ENCODE measurements at regions not wholly inside any gene's neighbourhood (a gene's known extent, or its start where the extent isn't known, plus 50 kb on each side); places are given as distances from the start of the nearest gene placed in this dataset.

DNA sequence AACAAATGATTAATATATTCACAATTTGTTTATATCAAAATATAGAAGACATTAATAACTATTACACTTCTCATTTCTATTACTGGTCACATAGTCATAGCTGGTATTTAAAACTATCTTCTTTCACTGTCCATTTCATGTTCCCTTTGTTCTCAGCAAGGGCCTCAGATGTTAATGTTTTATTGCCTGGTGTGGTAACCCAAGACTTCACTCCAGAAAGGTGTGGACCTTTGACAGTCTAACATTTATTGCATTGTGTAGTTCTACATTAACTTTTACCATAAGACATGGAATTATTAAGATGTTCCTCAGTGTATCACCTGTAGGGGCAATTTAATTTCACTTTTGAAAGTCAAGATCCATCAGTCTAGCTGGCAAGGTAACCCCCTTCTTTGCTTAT, 691.3 kb downstream of the SQOR start:
- no peak for DNase-seq

GRCh38 chr15:46328821-46329220, 694.0 kb downstream of the SQOR start:
- no peak for DNase-seq

DNA sequence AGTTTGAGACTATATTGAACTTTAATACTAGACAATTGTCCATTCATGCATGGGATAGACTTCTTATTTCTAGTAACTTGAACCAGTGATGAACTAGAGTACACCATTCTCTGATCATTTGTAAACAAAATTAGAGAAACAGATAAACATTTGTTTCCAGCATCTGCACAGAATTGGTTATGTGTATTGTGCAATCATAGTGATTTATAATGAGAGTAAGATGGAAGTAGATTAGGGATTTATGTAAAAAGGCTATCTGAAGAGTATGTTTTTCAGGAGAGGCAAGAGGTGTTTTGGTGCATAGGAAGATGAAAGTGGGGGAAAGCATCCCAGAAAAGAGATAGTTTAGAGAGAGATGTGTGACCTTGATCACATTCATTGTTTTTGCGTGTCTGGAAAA, 695.0 kb downstream of the SQOR start:
- DNase-seq: no peak

- DNase-seq: no peak
Measured at GRCh38 chr15:46331546-46331945, 696.7 kb downstream of the SQOR start.

DNA sequence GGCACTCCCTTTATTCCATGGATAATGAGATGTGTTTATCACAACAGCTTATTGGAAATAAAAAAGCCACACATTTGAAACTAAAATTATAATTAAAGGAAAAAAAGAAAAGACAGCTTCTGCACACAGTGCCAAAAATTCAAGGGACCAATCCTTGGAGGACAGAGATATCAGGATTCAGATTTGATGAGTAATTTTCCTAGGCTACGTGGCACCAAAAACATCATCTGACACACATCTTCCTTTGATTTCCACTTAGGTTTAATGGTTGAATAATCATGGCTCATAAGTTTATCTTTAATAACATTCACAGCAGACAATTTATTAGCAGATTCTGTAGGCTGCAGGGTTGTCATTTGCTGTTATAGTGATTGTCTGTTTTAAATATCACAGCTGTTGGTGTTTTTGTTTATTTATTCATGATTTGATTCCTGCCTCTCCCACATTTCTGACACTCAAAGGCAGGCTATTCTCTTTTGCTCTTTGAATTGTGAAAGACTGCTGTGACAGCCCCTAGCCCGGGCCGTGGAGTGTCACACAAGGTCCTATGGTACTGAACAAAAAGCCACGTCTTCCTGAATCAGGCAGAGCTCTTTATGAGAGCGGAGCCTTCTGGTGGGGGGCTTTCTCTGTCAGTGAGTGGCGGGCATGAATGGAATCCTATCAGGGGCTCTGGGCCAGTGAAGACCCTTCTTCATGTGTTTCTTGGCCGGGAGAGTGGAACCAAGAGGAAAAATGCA, 708.5 kb downstream of the SQOR start:
- DNase-seq: no peak

DNA sequence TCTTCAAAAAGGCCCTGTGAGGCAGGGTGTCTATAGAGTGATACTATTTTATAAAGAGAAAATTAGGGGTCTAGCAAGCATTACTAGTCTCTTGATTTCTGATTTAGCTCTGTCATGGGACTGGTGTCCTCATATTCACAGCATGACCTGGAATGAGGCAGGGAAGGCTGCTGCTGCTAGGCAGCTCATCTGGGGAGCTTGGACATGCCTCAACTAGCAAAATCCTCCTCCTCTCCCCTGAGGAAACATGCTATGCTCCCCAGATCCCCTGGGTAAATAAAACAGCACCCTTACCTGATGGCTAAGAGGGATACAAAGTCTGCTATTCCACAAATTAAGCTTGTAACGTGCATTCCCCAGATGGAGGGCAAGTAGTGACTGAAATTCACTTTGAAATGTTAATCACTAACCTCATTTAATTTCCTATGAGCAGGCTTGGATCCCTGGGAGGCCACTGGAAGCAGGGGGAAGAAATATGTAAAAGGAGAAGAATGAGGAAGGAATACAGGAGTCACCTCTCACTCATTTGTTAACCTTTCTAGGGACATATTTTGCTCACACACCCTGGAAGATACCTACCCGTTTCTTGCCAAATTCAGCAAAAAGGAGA, 709.4 kb downstream of the SQOR start:
- DNase-seq: no peak

DNA sequence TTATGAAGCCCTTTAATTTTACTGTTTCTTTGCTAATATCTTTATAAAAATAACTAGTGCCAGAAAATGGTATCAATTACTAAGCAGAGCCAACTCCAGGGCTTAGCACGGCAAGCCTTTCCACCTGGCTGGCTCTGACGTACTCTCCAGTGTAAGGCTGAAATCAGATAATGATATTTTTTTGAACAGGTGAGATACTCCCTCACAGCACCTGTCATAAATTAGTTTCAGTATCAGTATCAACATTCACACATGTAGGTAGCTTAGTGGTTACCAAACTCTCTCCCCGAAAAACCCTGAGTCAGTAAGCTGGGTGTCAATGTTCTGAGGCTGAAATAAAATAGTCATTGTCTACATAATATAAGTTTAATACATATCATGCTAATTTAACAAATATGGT, 710.1 kb downstream of the SQOR start:
- DNase-seq: no peak

- no peak for DNase-seq
Measured at GRCh38 chr15:46354443-46354842, 719.6 kb downstream of the SQOR start.

- no peak for DNase-seq
Measured at GRCh38 chr15:46365572-46365971, 730.7 kb downstream of the SQOR start.

GRCh38 chr15:46366360-46367007, 731.7 kb downstream of the SQOR start:
- no peak for DNase-seq

- DNase-seq: no peak
Measured at GRCh38 chr15:46383978-46384377, 749.1 kb downstream of the SQOR start.

DNA sequence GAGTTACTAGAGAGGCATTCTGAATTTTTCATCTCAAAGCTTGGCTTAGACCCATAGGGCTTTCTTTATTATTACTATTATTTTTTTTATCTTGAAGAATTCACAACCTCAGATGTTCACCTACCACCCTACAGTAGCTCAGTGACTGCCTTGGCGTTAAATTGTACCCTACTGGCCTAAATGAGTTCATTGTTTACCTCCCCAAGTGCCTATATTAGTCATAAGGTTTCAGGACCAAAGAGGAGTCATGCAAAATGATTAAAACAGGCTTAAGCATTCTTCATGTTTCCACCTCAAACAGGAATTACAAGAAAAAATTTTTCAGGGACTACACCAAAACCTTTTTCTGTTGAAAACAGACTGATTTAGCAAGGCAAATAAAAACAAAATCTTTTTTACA, 751.5 kb downstream of the SQOR start:
- DNase-seq: no peak

GRCh38 chr15:46389739-46390138, 754.9 kb downstream of the SQOR start:
- no peak for DNase-seq

DNA sequence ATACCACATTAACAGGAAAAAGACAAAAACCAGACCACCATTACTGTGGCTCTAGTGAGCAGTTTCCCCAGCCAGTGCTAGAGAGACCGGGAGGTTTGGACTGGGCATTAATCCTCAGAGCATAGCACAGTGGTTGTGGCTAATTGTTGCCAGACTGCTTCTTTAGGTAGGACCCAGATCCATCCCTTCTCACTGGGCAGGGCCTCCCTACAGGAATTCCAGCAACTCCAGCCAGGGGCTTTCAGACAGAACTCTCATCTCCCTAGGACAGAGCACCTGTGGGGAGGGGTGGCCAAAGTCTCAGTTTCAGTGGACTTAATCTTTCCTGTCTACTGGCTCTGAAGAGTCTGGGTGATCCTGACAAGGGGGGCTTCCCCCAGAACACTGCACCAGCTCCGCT, 759.6 kb downstream of the SQOR start:
- no peak for DNase-seq

DNA sequence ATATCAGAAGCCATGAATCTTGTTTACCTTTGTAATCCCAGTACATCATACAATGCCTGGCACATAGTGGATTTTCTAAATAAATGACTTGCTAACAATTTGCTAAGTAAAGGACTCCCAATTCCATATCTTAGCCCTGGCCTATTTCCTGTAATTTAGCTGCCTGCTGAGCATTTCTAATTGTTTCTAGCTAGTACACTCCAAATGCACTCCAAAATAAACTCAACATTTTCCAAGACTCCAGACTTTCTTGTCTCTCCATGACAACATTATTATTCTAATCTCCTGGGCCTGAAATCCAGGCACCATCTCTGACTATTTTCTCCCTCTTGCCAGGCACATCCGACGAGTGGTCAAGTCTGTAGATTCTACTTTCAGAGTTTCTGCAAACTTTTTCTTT, 773.5 kb downstream of the SQOR start:
- no peak for DNase-seq

- DNase-seq: no peak
Measured at GRCh38 chr15:46409841-46410301, 775.0 kb downstream of the SQOR start.

DNA sequence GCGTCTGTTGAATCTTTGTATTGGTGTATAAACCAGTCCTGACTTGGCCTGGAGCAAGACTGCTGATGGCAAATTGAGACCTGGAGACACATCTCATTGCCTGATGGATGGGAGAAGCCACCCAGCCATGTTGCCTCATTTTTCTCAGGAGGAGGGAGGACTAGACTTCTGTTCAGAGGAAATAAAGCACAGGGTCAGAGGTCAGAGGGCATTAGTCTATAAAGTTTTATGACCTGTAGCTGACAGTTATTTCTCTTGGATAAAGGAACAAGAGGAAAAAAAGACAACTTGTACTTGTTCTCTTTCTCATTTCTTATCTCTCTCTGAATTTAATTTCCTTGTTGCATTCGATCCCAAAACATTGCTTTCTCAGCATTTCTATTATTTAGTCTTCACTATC, 775.9 kb downstream of the SQOR start:
- DNase-seq: no peak

GRCh38 chr15:46411900-46412299, 777.1 kb downstream of the SQOR start:
- no peak for DNase-seq

DNA sequence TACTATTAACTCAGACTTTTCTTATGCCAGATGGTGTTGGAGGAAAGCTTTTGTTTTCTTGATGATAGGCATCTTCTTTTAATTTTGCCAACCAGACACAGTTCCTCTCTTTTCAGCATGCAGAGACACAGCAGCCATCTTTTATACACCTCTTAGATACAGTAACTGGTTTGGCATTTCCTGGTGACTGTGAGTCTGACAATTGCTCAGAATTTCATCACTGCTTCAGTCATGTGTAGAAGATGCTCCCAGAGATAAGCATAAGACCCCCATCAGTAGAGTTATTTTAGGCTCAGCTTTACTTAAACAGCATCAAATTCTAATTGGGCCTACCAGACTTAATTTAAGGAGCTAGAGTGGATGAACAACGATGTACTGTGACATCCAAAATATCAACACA, 779.0 kb downstream of the SQOR start:
- DNase-seq: no peak

DNA sequence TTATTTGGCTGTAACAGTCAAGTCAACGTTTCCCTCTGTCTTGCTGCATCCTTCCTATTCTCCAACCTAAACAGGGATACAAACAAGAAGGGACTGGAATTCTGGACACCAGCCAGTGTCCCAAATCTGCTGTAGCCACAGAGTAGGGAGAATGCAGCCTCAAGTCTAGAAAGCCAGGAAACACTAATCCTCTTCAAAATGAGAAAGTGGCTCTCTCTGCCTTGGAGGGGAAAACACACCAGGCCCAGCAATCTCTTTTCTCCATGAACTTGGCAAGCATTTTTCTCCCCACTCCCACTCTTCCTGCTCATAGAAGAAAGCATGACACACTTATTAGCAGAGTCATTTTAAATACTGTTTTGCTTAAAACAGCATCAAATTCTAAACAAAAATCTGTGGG, 781.7 kb downstream of the SQOR start:
- no peak for DNase-seq

DNA sequence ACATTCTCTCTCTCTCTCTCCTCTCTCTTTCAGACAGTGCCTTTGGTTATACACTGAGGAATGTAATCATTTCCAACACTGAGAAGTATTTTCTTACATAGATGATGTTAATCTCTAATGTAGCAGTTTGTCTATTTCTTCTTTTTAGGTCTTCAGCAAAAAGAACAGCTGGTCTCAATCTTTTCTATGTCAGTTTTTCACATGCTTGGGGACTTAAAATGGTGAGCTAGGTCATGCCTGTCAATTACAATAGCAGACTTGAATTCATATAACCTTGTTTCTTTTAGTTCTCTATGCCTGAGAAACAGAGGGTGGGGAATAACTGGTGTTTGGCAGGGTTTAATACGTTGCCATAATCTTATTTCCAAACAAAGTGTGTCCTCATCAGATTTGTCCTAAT, 786.2 kb downstream of the SQOR start:
- DNase-seq: no peak

- DNase-seq: no peak
Measured at GRCh38 chr15:46441294-46442062, 806.6 kb downstream of the SQOR start.

- no peak for DNase-seq
Measured at GRCh38 chr15:46442184-46442583, 807.4 kb downstream of the SQOR start.

Data from CD4-positive, alpha-beta T cell treated with Interleukin-21 for 1 hour (primary cell).